Stimulated activated CD4-positive, alpha-beta T cell treated with anti-CD3 and anti-CD28 coated beads, Interleukin-4, amount 100 ng/mL, for 48 hours (primary cell): ENCODE measurements at regions not wholly inside any gene's neighbourhood (a gene's known extent, or its start where the extent isn't known, plus 50 kb on each side); places are given as distances from the start of the nearest gene placed in this dataset.
"Not testable (repeated sequence)": the region's sequence is repeated elsewhere in the genome, so short reads cannot be mapped to it uniquely, and the experiment has no call there.

ENCODE experiments used
- DNase-seq, 2 donors: peaks; one replicate each; pipeline ENCODE4 v3.0.0-alpha.2; 2020; ENCODE audit warnings: low read depth in 2 of 2

GRCh38 chr6:14518515-14519217 is 401.1 kb downstream of the CD83 start:
- no peak for DNase-seq

GRCh38 chr6:14520029-14520428 is 402.5 kb downstream of the CD83 start:
- no peak for DNase-seq

- DNase-seq, result no peak
Observed at GRCh38 chr6:14520536-14520935, 403.0 kb downstream of the CD83 start.

- DNase-seq, result no peak
Observed at GRCh38 chr6:14521141-14521540, 403.6 kb downstream of the CD83 start.

- DNase-seq, result not testable (repeated sequence)
Observed at GRCh38 chr6:14521861-14522260, 404.3 kb downstream of the CD83 start.

GRCh38 chr6:14524319-14524718 is 406.7 kb downstream of the CD83 start:
- DNase-seq, result no peak

- no peak for DNase-seq
Observed at GRCh38 chr6:14530385-14530784, 412.8 kb downstream of the CD83 start.

- no peak for DNase-seq
Observed at GRCh38 chr6:14533446-14533845, 415.9 kb downstream of the CD83 start.

GRCh38 chr6:14537030-14537429 is 419.5 kb downstream of the CD83 start:
- DNase-seq, result no peak

- no peak for DNase-seq
Observed at GRCh38 chr6:14540276-14540675, 422.7 kb downstream of the CD83 start.

GRCh38 chr6:14540810-14541540 is 423.4 kb downstream of the CD83 start:
- no peak for DNase-seq

- DNase-seq, result peak; percentile 63 to 72
Observed at GRCh38 chr6:14542670-14543366, 425.2 kb downstream of the CD83 start.

- DNase-seq, result no peak
Observed at GRCh38 chr6:14543971-14544585, 426.5 kb downstream of the CD83 start.

- DNase-seq, result no peak
Observed at GRCh38 chr6:14544666-14545065, 427.1 kb downstream of the CD83 start.

GRCh38 chr6:14545496-14545895 is 427.9 kb downstream of the CD83 start:
- no peak for DNase-seq

GRCh38 chr6:14546036-14546435 is 428.5 kb downstream of the CD83 start:
- no peak for DNase-seq

GRCh38 chr6:14547284-14547998 is 429.9 kb downstream of the CD83 start:
- no peak for DNase-seq

- no peak for DNase-seq
Observed at GRCh38 chr6:14549304-14549770, 431.8 kb downstream of the CD83 start.

- DNase-seq, result no peak
Observed at GRCh38 chr6:14549871-14550270, 432.3 kb downstream of the CD83 start.

GRCh38 chr6:14550410-14550809 is 432.8 kb downstream of the CD83 start:
- no peak for DNase-seq

GRCh38 chr6:14550822-14551221 is 433.2 kb downstream of the CD83 start:
- DNase-seq, result no peak

- not testable (repeated sequence) for DNase-seq
Observed at GRCh38 chr6:14551601-14552000, 434.0 kb downstream of the CD83 start.
